ENCODE measurements at regions not wholly inside any gene's neighbourhood (a gene's known extent, or its start where the extent isn't known, plus 50 kb on each side); places are given as distances from the start of the nearest gene placed in this dataset.
"Not testable (repeated sequence)": the region's sequence is repeated elsewhere in the genome, so short reads cannot be mapped to it uniquely, and the experiment has no call there.

GRCh38 chr13:67916650-67917049, 686.5 kb upstream of the PCDH9 start:
- DNase-seq, result no peak
- Mint-ChIP-seq H3K27me3 (ENCODE audit: insufficient read depth) (no peaks in the 10 kb centered on the region), H3K4me1 (ENCODE audit: low read depth) (no peaks in the 10 kb centered on the region), H3K9me3 (peaks cover 10% of the 10 kb centered on the region), H3K4me3 (no peak overlapping the region), H3K27ac (no peak overlapping the region), H3K36me3 (ENCODE audit: low read depth) (no peaks in the 10 kb centered on the region)
- TF ChIP-seq, protein P1, sequence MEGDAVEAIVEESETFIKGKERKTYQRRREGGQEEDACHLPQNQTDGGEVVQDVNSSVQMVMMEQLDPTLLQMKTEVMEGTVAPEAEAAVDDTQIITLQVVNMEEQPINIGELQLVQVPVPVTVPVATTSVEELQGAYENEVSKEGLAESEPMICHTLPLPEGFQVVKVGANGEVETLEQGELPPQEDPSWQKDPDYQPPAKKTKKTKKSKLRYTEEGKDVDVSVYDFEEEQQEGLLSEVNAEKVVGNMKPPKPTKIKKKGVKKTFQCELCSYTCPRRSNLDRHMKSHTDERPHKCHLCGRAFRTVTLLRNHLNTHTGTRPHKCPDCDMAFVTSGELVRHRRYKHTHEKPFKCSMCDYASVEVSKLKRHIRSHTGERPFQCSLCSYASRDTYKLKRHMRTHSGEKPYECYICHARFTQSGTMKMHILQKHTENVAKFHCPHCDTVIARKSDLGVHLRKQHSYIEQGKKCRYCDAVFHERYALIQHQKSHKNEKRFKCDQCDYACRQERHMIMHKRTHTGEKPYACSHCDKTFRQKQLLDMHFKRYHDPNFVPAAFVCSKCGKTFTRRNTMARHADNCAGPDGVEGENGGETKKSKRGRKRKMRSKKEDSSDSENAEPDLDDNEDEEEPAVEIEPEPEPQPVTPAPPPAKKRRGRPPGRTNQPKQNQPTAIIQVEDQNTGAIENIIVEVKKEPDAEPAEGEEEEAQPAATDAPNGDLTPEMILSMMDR (IDR thresholded peaks at IDR 0.05), result no peak

DNA sequence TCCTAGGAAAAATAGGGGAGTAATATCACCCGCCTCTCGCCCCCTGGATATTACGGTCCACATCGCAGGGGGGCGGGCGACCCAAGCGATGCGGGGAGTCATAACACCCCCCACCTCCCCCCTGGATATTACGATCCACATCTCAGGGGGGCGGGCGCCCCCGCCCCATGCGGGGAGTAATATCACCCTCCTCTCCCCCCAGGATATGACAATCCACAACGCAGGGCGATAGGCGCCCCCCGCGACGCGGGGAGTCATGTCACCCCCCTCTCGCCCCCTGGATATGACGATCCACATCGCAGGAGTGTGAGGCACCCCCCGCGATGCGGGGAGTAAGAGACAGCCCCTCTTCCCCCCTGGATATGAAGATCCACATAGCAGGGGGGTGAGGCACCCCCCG, 684.4 kb upstream of the PCDH9 start:
- DNase-seq, result no peak
- Mint-ChIP-seq H3K27ac (no peak overlapping the region), H3K4me3 (no peak overlapping the region), H3K9me3 (peaks cover 30% of the 10 kb centered on the region), H3K4me1 (ENCODE audit: low read depth) (no peaks in the 10 kb centered on the region), H3K36me3 (ENCODE audit: low read depth) (no peaks in the 10 kb centered on the region), H3K27me3 (ENCODE audit: insufficient read depth) (no peaks in the 10 kb centered on the region)
- TF ChIP-seq, protein P1 (IDR thresholded peaks at IDR 0.05), result no peak

GRCh38 chr13:67902960-67903359, 672.8 kb upstream of the PCDH9 start:
- not testable (repeated sequence) for H3K27ac Mint-ChIP-seq

GRCh38 chr13:67880916-67881315, 650.8 kb upstream of the PCDH9 start:
- Mint-ChIP-seq H3K4me3 (no peak overlapping the region), H3K27me3 (ENCODE audit: insufficient read depth) (no peaks in the 10 kb centered on the region), H3K9me3 (peaks cover 23% of the 10 kb centered on the region), H3K27ac (no peak overlapping the region), H3K36me3 (ENCODE audit: low read depth) (no peaks in the 10 kb centered on the region), H3K4me1 (ENCODE audit: low read depth) (no peaks in the 10 kb centered on the region)
- DNase-seq, result no peak
- TF ChIP-seq, protein P1 (IDR thresholded peaks at IDR 0.05), result no peak

More at GRCh38 chr13:67902960-67903359, 672.8 kb upstream of the PCDH9 start:
- H3K27me3 Mint-ChIP-seq (ENCODE audit: insufficient read depth); H3K36me3 Mint-ChIP-seq (ENCODE audit: low read depth); H3K4me3 Mint-ChIP-seq; DNase-seq; H3K4me1 Mint-ChIP-seq (ENCODE audit: low read depth): not testable (repeated sequence)
- peaks cover 77% of the 10 kb centered on the region for H3K9me3 Mint-ChIP-seq

DNA sequence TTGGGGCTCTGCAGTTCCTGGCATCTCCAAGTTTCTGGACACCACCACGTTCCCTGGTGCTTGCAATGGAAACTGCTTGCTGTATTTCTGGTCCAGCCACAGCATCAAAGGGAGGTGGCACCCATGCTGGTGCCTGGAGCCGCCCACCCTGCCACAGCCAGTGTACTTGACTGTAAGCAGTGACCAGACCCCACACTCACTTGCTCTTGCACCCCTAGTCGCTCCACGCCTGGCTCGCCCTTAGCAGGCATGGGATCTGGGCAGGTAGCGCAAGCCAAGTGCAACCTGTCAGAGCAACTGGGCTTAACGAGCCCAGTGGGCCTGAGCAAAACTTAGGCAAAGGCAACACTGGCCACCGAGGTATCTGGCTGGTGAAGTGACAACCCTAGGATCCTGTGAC, 648.2 kb upstream of the PCDH9 start:
- no peak overlapping the region for H3K4me3 Mint-ChIP-seq
- no peak for DNase-seq
- H3K27ac Mint-ChIP-seq, result no peak overlapping the region
- no peaks in the 10 kb centered on the region for H3K4me1 Mint-ChIP-seq (ENCODE audit: low read depth)
- H3K9me3 Mint-ChIP-seq, result peaks cover 20% of the 10 kb centered on the region
- no peaks in the 10 kb centered on the region for H3K27me3 Mint-ChIP-seq (ENCODE audit: insufficient read depth)
- TF ChIP-seq, protein P1 (IDR thresholded peaks at IDR 0.05), result no peak
- H3K36me3 Mint-ChIP-seq (ENCODE audit: low read depth), result no peaks in the 10 kb centered on the region

DNA sequence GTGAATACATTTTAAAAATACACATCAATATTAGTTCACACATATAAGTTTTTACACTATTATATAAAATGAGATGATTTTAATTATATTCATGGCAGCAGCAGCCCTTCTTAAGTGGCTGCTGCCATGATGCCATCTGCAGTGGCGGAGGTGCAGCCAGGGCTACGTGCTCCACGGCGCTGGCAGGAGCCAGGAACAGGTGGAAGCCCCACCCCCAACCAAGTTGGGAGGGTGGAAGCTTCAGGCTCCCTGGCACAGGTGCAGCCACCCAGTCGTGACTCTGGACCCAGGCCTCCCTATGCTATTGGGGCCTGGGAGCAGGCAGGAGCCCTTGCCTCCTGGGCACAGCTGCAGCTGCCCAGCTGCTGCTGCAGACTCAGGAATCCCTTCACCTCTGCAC, 646.9 kb upstream of the PCDH9 start:
- TF ChIP-seq, protein P1 (IDR thresholded peaks at IDR 0.05), result no peak
- DNase-seq, result no peak
- no peak overlapping the region for H3K4me3 Mint-ChIP-seq
- no peak overlapping the region for H3K27ac Mint-ChIP-seq
- no peaks in the 10 kb centered on the region for H3K4me1 Mint-ChIP-seq (ENCODE audit: low read depth)
- peaks cover 23% of the 10 kb centered on the region for H3K9me3 Mint-ChIP-seq
- no peaks in the 10 kb centered on the region for H3K36me3 Mint-ChIP-seq (ENCODE audit: low read depth)
- no peaks in the 10 kb centered on the region for H3K27me3 Mint-ChIP-seq (ENCODE audit: insufficient read depth)
